MM.1S (cell line): ENCODE measurements at regions not wholly inside any gene's neighbourhood (a gene's known extent, or its start where the extent isn't known, plus 50 kb on each side); places are given as distances from the start of the nearest gene placed in this dataset.

Experiments
- DNase-seq: peaks from one replicate; pipeline ENCODE4 v3.0.0-alpha.2; 2015
- H2AFZ ChIP-seq: fragments of 300-600 bp; sonication (generic); 2 replicates; pipeline ENCODE4 v1.6.0; 2016; ENCODE audit warnings: antibody characterized with exemption, low read length
- H3F3A ChIP-seq: fragments of 300-600 bp; sonication (generic); 2 replicates; pipeline ENCODE4 v1.6.1; 2016; ENCODE audit warnings: mild to moderate bottlenecking, antibody characterized with exemption, low read length, moderate library complexity, mixed read lengths; ENCODE audit not compliant: insufficient read depth
- H3K27ac ChIP-seq: fragments of 300-600 bp; sonication (generic); 2 replicates; pipeline ENCODE4 v1.5.1; 2016; ENCODE audit warnings: mild to moderate bottlenecking, low read length
- H3K27me3 ChIP-seq: fragments of 300-600 bp; sonication (generic); replicated peaks from 2 replicates; pipeline ENCODE4 v1.6.0; 2016; ENCODE audit warnings: low read length; ENCODE audit not compliant: insufficient read depth
- H3K36me3 ChIP-seq: fragments of 300-600 bp; sonication (generic); replicated peaks from 2 replicates; pipeline ENCODE4 v1.6.1; 2016; ENCODE audit warnings: mild to moderate bottlenecking, low read length, mixed read lengths; ENCODE audit not compliant: insufficient read depth
- H3K4me1 ChIP-seq: fragments of 300-600 bp; sonication (generic); 2 replicates; pipeline ENCODE4 v1.6.1; 2016; ENCODE audit warnings: low read length, mixed read lengths
- H3K4me2 ChIP-seq: fragments of 300-600 bp; sonication (generic); 2 replicates; pipeline ENCODE4 v1.6.0; 2016; ENCODE audit warnings: low read depth, low read length
- H3K4me3 ChIP-seq: fragments of 300-600 bp; sonication (generic); 2 replicates; pipeline ENCODE4 v1.5.1; 2016; ENCODE audit warnings: low read length, mixed read lengths
- H3K79me2 ChIP-seq: fragments of 300-600 bp; sonication (generic); 2 replicates; pipeline ENCODE4 v1.6.1; 2016; ENCODE audit warnings: mixed run types, low read length, mixed read lengths
- H3K9ac ChIP-seq: fragments of 300-600 bp; sonication (generic); 2 replicates; pipeline ENCODE4 v1.6.1; 2016; ENCODE audit warnings: low read length, mixed read lengths
- H3K9me2 ChIP-seq: fragments of 300-600 bp; sonication (generic); replicated peaks from 2 replicates; pipeline ENCODE4 v1.6.1; 2016; ENCODE audit warnings: mild to moderate bottlenecking, low read length, mixed read lengths; ENCODE audit not compliant: insufficient read depth
- H3K9me3 ChIP-seq: fragments of 300-600 bp; sonication (generic); replicated peaks from 2 replicates; pipeline ENCODE4 v1.6.1; 2016; ENCODE audit warnings: mild to moderate bottlenecking, low read length, mixed read lengths; ENCODE audit not compliant: insufficient read depth
- H4K20me1 ChIP-seq: fragments of 300-600 bp; sonication (generic); 2 replicates; pipeline ENCODE4 v1.6.1; 2016; ENCODE audit warnings: mild to moderate bottlenecking, low read length, moderate library complexity, mixed read lengths; ENCODE audit not compliant: insufficient read depth
- CTCF ChIP-seq: fragments of 300-600 bp; sonication (generic); IDR thresholded peaks from 2 replicates; pipeline ENCODE4 v1.5.1; 2016; ENCODE audit warnings: antibody characterized with exemption, low read length, mixed read lengths
- EZH2 ChIP-seq: fragments of 300-600 bp; sonication (generic); optimal IDR thresholded peaks from 2 replicates; pipeline ENCODE3; 2017; ENCODE audit warnings: low read depth, mild to moderate bottlenecking, antibody characterized with exemption, low read length, mixed read lengths
- EZH2phosphoT487 ChIP-seq: fragments of 300-600 bp; sonication (generic); IDR thresholded peaks from 2 replicates; pipeline ENCODE4 v1.6.1; 2018; ENCODE audit warnings: antibody characterized with exemption, low read length

- no peak overlapping the region for H3K27ac ChIP-seq
- no peak for DNase-seq
Observed at GRCh38 chr1:115496904-115497527, 144.8 kb upstream of the VANGL1 start.

GRCh38 chr1:115495625-115496024 lies 146.1 kb upstream of the VANGL1 start:
- Histone ChIP-seq H3K9me2 (no peaks in the 10 kb centered on the region), H3K27ac (no peak overlapping the region), H3K9me3 (no peaks in the 10 kb centered on the region), H3K36me3 (no peaks in the 10 kb centered on the region), H3K79me2 (no peaks in the 10 kb centered on the region), H2AFZ (no peak overlapping the region), H3K4me1 (no peaks in the 10 kb centered on the region), H3F3A (no peaks in the 10 kb centered on the region), H3K27me3 (no peaks in the 10 kb centered on the region), H3K4me3 (no peak overlapping the region), H4K20me1 (no peaks in the 10 kb centered on the region), H3K9ac (no peak overlapping the region), H3K4me2 (no peak overlapping the region)
- no peak for TF ChIP-seq EZH2phosphoT487
- TF ChIP-seq EZH2: no peak
- no peak for TF ChIP-seq CTCF
- DNase-seq: no peak

More at GRCh38 chr1:115496904-115497527, 144.8 kb upstream of the VANGL1 start:
- no peak overlapping the region for H3K4me2 ChIP-seq
- H3K9me2 ChIP-seq: no peaks in the 10 kb centered on the region
- H3F3A ChIP-seq: no peaks in the 10 kb centered on the region
- H3K4me1 ChIP-seq: no peaks in the 10 kb centered on the region
- H3K36me3 ChIP-seq: no peaks in the 10 kb centered on the region
- H3K9me3 ChIP-seq: no peaks in the 10 kb centered on the region
- no peaks in the 10 kb centered on the region for H4K20me1 ChIP-seq
- H3K9ac ChIP-seq: no peak overlapping the region
- H3K4me3 ChIP-seq: no peak overlapping the region
- no peaks in the 10 kb centered on the region for H3K27me3 ChIP-seq
- no peak for TF ChIP-seq CTCF
- no peak for TF ChIP-seq EZH2
- no peak for TF ChIP-seq EZH2phosphoT487
- H3K79me2 ChIP-seq: no peaks in the 10 kb centered on the region
- H2AFZ ChIP-seq: no peak overlapping the region

GRCh38 chr1:115495111-115495510 lies 146.7 kb upstream of the VANGL1 start:
- no peaks in the 10 kb centered on the region for H3K9me2 ChIP-seq
- H3K4me2 ChIP-seq: no peak overlapping the region
- DNase-seq: no peak
- H3K27me3 ChIP-seq: no peaks in the 10 kb centered on the region
- no peaks in the 10 kb centered on the region for H3F3A ChIP-seq
- H3K4me3 ChIP-seq: no peak overlapping the region
- no peaks in the 10 kb centered on the region for H4K20me1 ChIP-seq
- no peaks in the 10 kb centered on the region for H3K4me1 ChIP-seq
- TF ChIP-seq CTCF (no peak), EZH2 (no peak), EZH2phosphoT487 (no peak)
- H3K36me3 ChIP-seq: no peaks in the 10 kb centered on the region
- H3K9ac ChIP-seq: no peak overlapping the region
- no peak overlapping the region for H3K27ac ChIP-seq
- H3K9me3 ChIP-seq: no peaks in the 10 kb centered on the region
- no peak overlapping the region for H2AFZ ChIP-seq
- no peaks in the 10 kb centered on the region for H3K79me2 ChIP-seq
